ENCODE measurements at regions not wholly inside any gene's neighbourhood (a gene's known extent, or its start where the extent isn't known, plus 50 kb on each side); places are given as distances from the start of the nearest gene placed in this dataset.

- H3K27ac ChIP-seq: no peak overlapping the region
- TF ChIP-seq CTCF (IDR thresholded peaks at IDR 0.05; ENCODE audit: low read depth, low read length): no peak
- no peaks in the 10 kb centered on the region for H3K36me3 ChIP-seq
- H3K4me3 ChIP-seq (ENCODE audit: low read depth, low read length): no peak overlapping the region
- DNase-seq: no peak
- H3K27me3 ChIP-seq (ENCODE audit: insufficient read depth, low read depth, severe bottlenecking): no peaks in the 10 kb centered on the region
- no peaks in the 10 kb centered on the region for H3K9me3 ChIP-seq (ENCODE audit: severe bottlenecking)
These were observed 2874.1 kb upstream of the PCDH20 start for GRCh38 chr13:64289702-64290101.

GRCh38 chr13:64283926-64284325, 2868.3 kb upstream of the PCDH20 start:
- DNase-seq: no peak
- no peaks in the 10 kb centered on the region for H3K27me3 ChIP-seq (ENCODE audit: insufficient read depth, low read depth, severe bottlenecking)
- no peak for TF ChIP-seq CTCF (IDR thresholded peaks at IDR 0.05; ENCODE audit: low read depth, low read length)
- no peaks in the 10 kb centered on the region for H3K9me3 ChIP-seq (ENCODE audit: severe bottlenecking)
- H3K4me3 ChIP-seq (ENCODE audit: low read depth, low read length): no peak overlapping the region
- H3K36me3 ChIP-seq: no peaks in the 10 kb centered on the region
- no peak overlapping the region for H3K27ac ChIP-seq

GRCh38 chr13:64278493-64278892, 2862.8 kb upstream of the PCDH20 start:
- no peaks in the 10 kb centered on the region for H3K9me3 ChIP-seq (ENCODE audit: severe bottlenecking)
- H3K27me3 ChIP-seq (ENCODE audit: insufficient read depth, low read depth, severe bottlenecking): no peaks in the 10 kb centered on the region
- no peak for DNase-seq
- no peak overlapping the region for H3K4me3 ChIP-seq (ENCODE audit: low read depth, low read length)
- H3K36me3 ChIP-seq: no peaks in the 10 kb centered on the region
- TF ChIP-seq CTCF (IDR thresholded peaks at IDR 0.05; ENCODE audit: low read depth, low read length): no peak
- no peak overlapping the region for H3K27ac ChIP-seq

- no peak overlapping the region for H3K27ac ChIP-seq
- no peak overlapping the region for H3K4me3 ChIP-seq (ENCODE audit: low read depth, low read length)
- no peaks in the 10 kb centered on the region for H3K27me3 ChIP-seq (ENCODE audit: insufficient read depth, low read depth, severe bottlenecking)
- no peaks in the 10 kb centered on the region for H3K36me3 ChIP-seq
- H3K9me3 ChIP-seq (ENCODE audit: severe bottlenecking): no peaks in the 10 kb centered on the region
- no peak for DNase-seq
- no peak for TF ChIP-seq CTCF (IDR thresholded peaks at IDR 0.05; ENCODE audit: low read depth, low read length)
These were observed 2861.4 kb upstream of the PCDH20 start for GRCh38 chr13:64277097-64277496.

GRCh38 chr13:64276232-64276631, 2860.6 kb upstream of the PCDH20 start:
- Histone ChIP-seq H3K9me3 (ENCODE audit: severe bottlenecking) (no peaks in the 10 kb centered on the region), H3K27ac (no peak overlapping the region), H3K36me3 (no peaks in the 10 kb centered on the region), H3K4me3 (ENCODE audit: low read depth, low read length) (no peak overlapping the region), H3K27me3 (ENCODE audit: insufficient read depth, low read depth, severe bottlenecking) (no peaks in the 10 kb centered on the region)
- no peak for TF ChIP-seq CTCF (IDR thresholded peaks at IDR 0.05; ENCODE audit: low read depth, low read length)
- no peak for DNase-seq

- Histone ChIP-seq H3K9me3 (ENCODE audit: severe bottlenecking) (no peaks in the 10 kb centered on the region), H3K27ac (no peak overlapping the region), H3K4me3 (ENCODE audit: low read depth, low read length) (no peak overlapping the region), H3K27me3 (ENCODE audit: insufficient read depth, low read depth, severe bottlenecking) (no peaks in the 10 kb centered on the region), H3K36me3 (no peaks in the 10 kb centered on the region)
- TF ChIP-seq CTCF (IDR thresholded peaks at IDR 0.05; ENCODE audit: low read depth, low read length): no peak
- no peak for DNase-seq
These were observed 2859.0 kb upstream of the PCDH20 start for GRCh38 chr13:64274481-64275217.
